NCI-H2081 treated with DMSO at 0.1 percent for 48 hours (cell line): ENCODE measurements at regions not wholly inside any gene's neighbourhood (a gene's known extent, or its start where the extent isn't known, plus 50 kb on each side); places are given as distances from the start of the nearest gene placed in this dataset.

Experiments used
- DNase-seq: peaks from one replicate; lab custom pipeline; 2025; lab: John Stamatoyannopoulos, UW

DNA sequence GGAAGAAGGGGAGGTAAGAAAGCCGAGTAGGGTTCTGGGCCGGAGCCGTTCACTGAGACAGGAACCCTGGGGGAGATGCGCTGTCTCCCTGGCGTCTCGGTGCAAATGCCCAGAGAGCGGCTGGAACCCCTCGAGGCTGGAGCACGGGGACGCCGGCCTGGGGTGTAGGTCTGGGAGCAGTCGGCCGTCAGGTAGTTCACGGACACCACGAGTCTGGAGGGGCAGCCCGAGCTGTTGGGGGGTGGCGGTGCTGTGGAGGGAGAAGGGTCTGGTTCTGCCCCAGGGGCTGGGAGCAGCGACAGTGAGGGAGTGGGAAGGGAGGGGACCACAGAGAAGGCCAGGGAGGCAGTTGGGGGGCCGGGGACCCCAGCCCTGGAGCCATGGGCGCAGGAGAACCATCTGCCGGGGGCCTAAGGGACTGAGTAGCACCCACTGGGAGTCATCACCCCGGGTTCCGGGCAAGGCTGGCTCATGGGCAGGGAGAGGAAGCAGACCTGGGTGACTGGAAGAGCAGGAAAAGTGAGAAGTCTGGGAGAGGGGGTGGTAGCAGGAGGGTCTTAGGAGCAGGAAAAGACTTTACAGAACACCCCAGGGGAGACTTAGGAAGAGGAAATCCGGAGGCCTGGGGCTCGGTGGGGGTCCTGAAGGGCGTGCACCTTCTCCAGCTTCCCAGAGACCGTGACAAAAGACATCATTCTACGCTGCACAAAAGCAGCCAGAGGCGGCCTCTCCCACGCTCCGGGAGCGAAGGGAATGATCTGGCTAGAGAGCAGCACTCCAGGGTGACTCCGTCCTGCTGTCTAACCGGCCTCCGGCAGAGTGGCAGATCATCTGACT is 173.1 kb upstream of the SOX1 start:
- DNase-seq, result no peak

DNA sequence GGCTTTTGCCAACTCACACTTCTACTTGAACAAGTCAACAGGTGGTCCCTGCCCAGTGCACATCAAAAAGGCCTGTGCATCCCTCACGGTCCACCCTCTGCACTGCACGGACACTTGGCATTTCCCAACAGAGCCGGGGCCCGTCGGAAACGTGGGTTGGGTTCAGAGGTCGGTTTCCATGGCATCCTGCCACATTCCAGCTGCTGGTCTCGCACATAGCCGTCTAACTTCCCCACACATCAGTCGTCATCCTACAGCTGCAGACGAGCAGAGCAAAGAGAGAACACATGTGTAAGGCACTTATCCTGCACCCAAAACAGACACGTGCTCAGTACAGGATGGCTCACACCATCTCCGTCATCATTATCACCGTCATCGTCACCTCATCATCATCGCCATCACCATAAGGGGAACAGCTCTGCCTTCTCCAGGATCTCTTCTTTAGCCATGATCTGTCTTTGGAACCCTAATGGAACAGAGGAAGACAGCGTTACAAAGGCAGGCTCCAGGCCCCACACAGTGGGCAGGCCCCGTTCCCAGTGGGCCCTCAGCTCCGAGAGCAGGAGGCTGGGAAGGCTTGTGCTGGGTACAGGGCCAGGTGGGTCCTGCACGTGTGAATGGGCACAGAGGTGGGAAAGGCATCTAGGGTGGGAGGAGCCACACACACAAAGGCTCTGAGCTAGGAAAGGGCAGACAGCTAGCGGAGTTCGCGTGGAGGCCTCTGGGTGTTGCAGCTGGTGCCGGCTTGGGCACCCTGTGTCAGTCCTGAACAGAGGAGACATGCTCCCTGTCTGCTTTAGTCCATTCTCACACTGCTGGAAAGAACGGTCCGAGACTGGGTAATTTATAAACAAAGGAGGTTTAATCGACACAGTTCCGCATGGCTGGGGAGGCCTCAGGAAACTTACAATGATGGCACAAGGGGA is 170.8 kb upstream of the SOX1 start:
- DNase-seq, result no peak

DNA sequence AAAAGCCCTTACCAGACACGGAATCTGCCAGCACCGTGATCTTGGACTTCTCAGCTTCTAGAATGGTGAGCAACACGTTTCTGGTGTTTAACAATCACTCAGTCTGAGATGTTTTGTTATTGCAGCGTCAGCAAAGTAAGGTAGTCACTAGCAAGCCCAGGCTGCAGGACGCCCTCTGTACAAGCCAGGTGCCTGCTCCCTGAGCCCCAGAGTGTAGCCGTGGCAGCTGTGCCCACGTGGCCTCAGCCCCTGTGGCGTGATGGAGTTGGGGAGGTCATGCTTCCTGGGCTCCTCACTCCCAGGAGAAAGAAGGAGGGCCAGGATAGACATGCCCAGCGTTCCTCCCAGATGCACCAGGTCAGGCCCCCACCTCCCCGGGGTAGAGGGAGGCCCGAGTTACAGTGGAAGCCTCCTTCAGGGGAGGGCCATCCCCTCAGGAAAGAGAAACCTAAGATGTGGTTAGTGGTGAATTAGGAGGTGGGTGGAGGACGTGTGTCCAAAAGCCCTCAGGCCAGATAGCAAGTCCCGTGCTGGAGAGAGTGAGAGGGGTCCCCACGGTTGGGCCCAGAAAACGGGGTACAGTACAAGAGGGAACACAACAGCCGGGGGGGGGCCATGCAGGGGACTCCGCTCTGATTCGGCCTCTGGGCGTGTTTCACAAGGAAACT is 169.6 kb upstream of the SOX1 start:
- DNase-seq, result no peak

DNA sequence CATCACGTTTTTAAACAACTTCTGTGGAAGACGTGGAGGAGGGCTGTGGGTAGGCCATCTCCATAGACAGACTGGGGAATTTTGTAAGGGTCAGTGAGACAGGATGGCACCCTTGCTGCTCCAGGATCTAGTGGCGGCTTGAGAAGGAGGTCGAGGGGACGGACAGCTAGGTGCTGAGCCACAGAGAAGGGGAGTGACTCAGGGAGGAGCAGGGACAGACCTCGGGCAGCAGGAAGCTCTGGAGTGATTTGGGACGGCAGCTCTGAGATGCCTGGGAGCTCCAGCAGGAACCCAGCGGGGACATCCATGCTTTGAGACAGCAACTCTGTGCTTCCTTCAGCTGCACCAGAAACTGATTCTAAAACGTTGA is 169.1 kb upstream of the SOX1 start:
- no peak for DNase-seq

DNA sequence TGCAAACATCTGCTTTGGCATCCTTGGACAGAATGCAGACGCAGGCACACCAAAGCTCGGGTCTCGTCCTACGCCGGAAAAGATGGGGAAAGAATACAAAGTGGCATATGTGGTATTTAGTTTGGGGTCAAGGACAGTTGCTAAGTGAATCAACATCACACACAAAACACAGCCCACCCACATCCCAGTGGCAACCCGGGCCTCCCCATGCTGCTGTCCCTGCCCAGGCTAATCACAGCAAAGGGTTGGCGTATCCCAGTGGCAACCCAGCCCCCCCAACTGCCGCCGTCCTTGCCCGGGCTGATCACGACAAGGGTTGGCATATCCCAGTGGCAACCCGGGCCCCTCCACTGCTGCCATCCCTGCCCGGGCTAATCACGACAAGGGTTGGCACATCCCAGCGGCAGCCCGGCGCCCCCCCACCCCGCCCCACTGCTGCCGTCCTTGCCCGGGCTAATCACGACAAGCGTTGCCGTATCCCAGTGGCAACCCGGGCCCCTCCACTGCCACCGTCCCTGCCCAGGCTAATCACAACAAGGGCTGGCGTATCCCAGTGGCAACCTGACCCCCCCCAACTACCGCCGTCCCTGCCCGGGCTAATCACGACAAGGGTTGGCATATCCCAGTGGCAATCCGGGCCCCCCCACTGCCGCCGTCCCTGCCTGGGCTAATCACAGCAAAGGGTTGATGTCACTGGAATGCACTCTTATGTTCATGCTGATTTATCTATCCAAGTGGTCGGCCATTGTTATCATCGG is 167.8 kb upstream of the SOX1 start:
- DNase-seq, result no peak

DNA sequence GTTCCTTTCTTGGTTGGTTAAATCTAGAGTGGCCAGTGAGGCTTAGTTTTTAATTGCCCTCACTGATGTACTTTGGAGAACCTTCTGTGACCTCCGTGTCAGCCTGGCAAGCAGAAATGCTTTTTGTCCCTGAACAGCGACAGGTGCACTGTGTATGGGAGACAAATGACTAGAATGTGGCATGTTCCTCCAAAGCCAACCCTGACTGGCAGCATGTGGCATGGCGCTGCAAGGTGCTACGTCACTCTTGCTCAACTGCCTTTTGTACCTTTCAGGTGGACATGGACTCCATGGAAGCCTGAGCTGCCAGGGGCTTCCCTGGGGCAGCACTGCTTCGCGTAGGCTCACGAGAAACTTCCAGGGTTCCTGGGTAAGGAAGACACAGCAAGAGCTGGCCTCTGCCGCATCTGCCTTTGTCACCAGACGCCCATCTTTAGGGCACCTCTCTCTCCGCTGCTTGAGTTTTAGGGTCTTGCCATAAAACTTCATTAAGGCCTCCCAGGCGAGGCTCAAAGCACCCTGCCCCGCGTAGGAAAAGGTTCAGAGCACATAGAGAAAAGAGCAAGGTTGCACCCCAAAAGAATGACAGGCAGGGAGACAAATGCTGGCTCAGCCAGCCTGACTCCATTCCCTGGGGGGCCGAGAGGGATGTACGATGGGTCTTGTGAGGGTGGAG is 167.1 kb upstream of the SOX1 start:
- no peak for DNase-seq

DNA sequence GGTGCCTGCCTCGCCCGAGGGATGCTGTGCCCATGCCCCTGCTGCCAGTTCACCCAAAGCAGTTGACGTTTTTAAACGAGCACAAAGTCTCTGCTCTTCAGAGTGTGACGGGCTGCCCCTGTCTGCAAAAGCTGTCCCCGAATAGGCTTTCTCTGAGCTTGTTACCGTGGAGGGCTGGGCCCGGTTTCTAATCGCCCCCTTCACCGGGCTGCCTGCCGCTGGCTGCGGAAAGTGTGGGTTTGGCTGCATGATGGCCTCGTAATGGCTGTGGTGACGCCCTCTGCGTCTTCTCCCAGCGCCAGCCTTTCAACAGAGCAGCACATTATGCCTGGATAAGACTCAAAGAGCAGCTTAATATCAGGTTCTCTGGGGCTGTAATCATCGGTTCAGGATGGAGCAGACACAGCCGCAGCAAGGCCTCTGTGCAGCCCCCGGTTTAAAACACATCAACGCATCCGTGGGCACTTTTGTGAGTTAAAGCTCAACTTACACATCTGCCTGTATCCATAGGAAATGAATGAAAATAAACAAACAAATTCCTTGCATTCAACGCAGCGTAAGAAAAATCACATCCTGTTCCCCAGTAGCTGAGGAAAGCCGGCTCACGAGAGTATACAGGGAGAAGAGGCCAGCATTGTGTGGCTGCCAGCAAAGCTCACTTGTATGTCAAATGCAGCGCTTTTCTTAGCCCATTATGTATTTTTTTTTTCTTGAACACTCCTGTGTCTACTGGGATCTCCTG is 166.4 kb upstream of the SOX1 start:
- no peak for DNase-seq

DNA sequence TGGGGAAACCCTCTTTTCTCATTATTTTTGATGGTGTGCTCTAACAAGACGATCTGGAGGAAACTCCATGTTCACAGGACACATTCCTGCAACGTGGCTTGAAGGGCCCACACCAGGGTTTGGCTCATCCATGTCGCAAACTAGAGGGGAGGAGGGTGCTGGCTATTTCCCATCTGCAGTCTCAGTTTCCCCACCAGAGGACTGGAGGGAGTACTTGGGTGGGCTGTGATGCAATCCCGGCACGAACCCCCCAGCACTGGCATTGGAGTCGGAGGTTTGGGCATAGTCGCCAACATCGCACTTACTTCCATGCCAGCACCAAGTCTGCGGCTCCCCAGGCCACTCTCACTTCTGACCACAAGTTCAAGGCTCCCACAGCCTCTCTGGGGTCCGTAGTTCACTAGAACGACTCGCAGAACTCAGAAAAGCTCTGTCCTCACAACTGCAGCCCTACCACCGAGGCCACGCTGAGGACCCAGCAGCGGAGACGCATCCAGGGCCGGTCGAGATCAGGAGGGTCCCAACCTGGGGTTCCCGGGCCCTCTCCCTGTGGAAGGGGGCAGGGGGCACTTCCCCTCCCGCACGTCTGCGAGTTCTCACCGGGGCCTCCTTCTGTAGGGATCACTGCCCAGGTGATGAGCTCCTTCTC is 165.6 kb upstream of the SOX1 start:
- no peak for DNase-seq

DNA sequence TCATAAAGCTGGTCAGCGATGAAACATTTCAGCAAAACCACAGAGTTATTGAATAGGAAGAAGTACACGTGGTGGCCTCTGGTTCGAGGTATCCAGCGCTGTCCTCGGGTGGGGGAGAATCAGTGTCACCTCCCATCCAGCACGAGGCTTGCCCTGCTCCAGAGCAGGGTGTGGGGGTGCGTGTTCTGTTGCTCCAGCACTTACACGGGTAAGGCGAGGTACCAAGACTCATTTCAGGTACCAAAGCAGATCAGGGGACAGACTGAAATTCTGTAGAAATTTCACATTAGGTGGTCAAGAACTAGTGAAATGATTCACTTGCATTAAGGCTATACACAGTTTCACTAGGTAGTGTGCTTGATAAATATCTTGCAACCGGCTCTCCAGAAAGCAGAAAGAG is 164.2 kb upstream of the SOX1 start:
- no peak for DNase-seq

DNA sequence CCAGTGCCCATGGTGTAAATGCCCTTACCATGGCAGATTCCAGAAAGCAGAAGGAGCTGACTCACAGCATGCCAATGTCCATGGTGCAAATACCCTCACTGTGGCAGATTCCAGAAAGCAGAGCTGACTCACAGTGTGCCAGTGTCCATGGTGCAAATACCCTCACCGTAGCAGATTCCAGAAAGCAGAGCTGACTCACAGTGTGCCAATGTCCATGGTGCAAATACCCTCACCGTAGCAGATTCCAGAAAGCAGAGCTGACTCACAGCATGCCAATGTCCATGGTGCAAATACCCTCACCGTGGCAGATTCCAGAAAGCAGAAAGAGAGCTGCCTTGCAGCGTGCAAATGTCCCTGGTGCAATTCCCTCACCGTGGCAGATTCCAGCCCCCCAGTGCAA is 163.8 kb upstream of the SOX1 start:
- no peak for DNase-seq

DNA sequence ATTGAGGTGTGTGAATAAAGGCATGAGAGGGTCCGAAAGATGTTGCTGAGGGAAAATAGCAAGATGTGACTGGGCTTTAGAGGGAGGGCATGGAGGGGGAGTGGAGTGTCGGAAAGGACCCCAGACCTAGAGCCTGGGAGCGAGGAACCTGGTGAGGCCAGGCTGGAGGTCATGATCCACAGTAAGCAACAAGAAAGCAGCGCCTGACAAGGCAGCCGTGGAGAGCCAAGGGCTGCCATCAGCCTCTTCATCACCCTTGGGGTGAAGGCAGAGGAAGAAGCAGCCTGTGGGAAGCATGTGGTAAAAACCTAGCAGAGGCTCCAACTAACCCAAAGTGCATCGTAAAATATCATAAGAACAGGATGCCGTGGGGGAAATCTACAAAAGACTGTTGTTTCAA is 162.8 kb upstream of the SOX1 start:
- no peak for DNase-seq

DNA sequence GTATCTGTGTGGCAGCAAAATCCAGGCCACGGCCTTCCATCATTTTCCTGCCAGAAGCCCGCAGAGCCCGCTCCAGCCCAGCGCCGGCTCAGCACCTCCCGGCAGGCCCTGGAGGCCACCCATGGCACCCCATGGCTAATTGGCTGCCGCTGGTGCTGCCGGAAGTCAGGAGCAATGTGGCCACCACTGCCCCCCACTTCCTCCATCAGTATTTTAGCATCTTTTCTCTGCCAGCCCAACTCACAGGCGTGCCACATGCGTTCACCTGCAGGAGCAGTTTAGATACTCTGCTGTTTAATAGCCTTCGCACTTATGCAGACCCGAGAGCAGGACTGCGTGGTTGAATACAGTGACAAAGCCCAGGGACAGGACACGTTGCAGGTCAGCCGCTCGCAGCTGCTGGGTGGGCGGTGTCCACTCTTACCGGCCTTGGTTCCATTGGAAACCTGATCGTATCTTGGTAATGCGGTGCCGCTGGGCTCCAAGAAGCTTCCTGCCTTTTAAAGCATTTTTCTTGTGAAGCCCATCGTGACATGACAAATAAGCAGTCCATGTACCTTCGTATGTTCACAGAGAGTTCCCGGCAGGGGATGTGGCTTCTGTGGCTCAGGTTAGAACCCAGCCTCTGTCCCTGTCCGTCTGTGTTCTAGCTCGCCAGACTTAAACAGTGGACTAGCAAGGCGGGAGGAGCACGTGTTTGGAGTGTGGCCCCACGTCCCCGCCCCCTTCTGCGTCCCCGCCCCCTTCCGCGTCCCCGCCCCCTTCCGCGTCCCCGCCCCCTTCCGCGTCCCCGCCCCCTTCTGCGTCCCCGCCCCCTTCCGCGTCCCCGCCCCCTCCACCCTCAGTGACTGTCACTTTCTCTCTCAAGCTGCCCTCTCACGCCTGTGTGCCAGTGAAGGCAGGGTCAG is 162.0 kb upstream of the SOX1 start:
- DNase-seq, result no peak

DNA sequence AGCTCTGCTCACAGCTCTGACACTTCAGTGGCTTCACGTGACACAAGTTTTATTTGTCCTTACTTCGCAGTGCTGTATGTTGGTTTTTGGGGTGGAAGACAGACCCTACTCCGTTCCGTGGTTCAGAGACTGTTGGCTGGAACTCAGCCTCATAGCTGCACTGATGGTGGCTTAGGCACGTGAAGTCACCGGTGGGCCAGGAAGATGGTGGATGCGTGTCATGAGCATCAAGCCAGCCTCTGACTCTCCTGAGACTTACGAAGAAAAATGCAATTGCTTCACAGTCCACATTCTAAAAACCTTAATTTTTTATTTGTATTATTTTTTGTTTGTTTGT is 161.4 kb upstream of the SOX1 start:
- DNase-seq, result no peak

DNA sequence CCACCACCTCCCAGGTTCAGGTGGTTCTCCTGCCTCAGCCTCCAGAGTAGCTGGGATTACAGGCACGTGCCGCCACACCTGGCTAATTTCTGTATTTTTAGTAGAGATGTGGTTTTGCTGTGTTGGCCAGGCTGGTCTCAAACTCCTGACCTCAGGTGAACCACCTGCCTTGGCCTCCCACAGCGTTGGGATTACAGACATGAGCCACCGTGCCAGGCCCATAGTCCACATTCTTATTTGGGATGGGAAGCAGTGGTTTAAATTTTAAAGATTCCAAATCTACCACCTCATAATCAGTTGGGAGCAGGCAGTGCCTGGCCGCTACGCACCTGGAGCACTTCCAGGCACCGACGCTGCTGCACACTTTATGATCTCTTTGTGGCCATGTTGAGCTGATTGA is 160.6 kb upstream of the SOX1 start:
- no peak for DNase-seq

DNA sequence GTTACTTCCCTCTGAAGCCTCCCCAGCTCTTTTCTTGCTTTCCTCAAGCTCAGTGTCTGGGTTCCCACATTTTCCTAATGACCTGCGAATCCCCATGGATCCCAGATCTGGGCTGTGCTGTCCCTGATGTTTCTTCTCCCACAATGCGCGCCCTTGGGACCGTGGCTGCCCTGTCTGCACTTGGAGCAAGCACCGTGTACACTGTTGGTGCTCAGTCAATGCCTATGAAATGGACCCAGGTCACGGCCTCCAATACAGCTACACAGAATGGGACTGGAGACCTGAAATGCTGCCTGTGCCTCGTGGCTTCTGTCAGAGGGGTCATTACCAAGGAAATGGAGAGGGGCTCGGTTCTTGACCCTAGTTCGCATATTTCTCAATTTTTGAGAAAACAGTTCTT is 160.1 kb upstream of the SOX1 start:
- no peak for DNase-seq

DNA sequence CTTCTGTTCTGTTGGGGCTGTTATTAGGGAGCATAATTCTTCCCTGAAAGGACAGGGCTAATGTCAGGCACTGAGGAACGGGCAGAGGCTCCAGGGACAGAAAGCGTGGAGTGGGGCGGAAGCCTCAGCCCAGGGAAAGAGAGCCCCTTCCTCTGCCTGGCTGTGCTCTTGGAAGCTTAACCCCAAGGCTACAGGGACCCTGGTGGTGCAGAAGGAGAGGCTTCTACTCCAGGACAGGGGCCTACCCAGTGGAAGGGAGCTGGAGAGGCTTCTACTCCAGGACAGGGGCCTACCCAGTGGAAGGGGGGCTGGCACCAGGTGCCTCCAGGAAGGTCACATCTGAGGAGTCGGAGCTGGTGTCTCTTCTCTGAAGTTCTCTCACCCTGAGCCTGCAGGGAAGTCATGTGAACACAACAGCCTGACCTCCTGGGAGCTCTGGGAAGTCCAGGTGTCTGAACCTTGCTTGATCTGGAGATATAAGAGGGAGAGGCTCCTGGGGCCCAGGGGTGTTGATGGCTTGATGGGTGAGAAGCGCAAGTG is 159.5 kb upstream of the SOX1 start:
- no peak for DNase-seq

DNA sequence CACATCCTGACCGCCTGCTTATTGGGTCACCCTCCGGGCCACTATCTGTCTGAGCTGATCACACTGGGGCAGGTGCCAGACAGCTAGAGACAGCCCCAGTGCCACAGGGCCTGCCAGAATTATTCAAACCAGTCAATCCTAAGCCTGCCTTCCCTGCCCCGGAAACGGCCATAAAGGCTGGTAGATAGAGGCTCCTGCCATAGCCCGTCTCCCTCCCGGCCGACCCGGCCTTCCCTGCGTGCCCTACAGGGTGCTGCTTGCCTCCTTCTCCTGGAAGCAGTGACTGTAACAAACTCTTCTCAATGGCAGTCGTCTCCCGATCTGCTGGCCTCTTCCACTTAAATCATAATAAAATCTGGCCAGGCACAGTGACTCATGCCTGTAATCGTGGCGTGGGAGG is 158.6 kb upstream of the SOX1 start:
- DNase-seq, result no peak

DNA sequence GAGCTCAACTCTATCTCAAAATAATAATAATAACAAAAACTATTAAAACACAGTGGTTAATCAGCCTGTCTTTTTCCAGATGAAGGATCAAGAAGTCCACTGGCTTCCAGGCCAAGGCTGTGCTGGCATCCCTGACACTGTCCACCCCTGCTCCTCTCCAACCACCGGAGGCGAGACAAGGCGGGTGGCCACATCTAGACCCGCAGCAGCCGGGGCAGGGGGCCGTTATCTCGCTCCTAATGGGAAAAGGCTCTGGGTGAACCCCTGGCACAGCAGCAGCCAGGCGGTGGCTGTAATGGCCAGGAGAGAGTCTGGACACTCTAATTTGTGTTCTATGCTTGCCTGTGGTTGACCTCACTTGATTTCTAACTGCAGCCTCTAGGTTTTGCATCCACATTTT is 158.0 kb upstream of the SOX1 start:
- DNase-seq, result no peak

DNA sequence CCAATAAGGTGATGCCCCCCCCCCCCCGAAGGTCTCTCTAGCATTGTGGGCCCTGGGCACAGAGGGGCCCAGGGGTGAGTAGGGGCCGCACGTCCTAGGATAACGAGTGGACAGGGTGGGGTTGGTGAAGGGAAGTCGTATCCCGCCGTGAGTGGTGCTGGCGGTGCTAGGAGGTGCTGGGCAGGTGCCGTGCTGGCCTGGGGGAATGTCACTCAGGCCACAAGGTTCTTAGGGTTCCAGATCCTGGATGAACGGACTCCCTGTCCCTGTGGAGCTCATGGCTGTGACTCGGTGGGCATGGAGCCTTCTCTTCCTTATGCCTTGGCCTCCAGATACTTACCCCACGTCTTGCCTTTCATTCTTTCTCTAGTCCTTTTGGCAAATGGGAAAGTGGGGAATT is 157.4 kb upstream of the SOX1 start:
- DNase-seq, result no peak
